Smooth muscle cell (in vitro differentiated cells): ENCODE measurements at regions not wholly inside any gene's neighbourhood (a gene's known extent, or its start where the extent isn't known, plus 50 kb on each side); places are given as distances from the start of the nearest gene placed in this dataset.

Source experiments
- DNase-seq: peaks from one replicate; lab custom pipeline; 2025; ENCODE audit not compliant: unreplicated experiment; lab: John Stamatoyannopoulos, UW
- H2AFZ ChIP-seq: fragments of 200-600 bp; sonication (generic); 2 replicates; pipeline ENCODE4 v1.6.0; 2016; ENCODE audit warnings: antibody characterized with exemption, low read depth, mild to moderate bottlenecking
- H3F3A ChIP-seq: fragments of 200-600 bp; sonication (generic); 2 replicates; pipeline ENCODE4 v1.6.0; 2017; ENCODE audit warnings: antibody characterized with exemption, low read depth
- H3K27ac ChIP-seq: fragments of 200-600 bp; sonication (generic); 2 replicates; pipeline ENCODE4 v1.5.1; 2016; ENCODE audit warnings: low read depth, mild to moderate bottlenecking
- H3K27me3 ChIP-seq: fragments of 200-600 bp; sonication (generic); 2 replicates; pipeline ENCODE4 v1.6.1; 2016; ENCODE audit warnings: low read depth, mild to moderate bottlenecking
- H3K36me3 ChIP-seq: fragments of 200-600 bp; sonication (generic); 2 replicates; pipeline ENCODE4 v1.5.1; 2016; ENCODE audit warnings: low read depth
- H3K4me1 ChIP-seq: fragments of 200-600 bp; sonication (generic); 2 replicates; pipeline ENCODE4 v1.5.1; 2016; ENCODE audit warnings: low read depth
- H3K4me2 ChIP-seq: fragments of 200-600 bp; sonication (generic); 2 replicates; pipeline ENCODE4 v1.6.0; 2016; ENCODE audit warnings: mild to moderate bottlenecking
- H3K4me3 ChIP-seq: fragments of 200-600 bp; sonication (generic); 2 replicates; pipeline ENCODE4 v1.5.1; 2016; ENCODE audit warnings: mild to moderate bottlenecking
- H3K79me2 ChIP-seq: fragments of 200-600 bp; sonication (generic); 2 replicates; pipeline ENCODE4 v1.6.0; 2016; ENCODE audit warnings: low read depth, mild to moderate bottlenecking
- H3K9ac ChIP-seq: fragments of 200-600 bp; sonication (generic); 2 replicates; pipeline ENCODE4 v1.6.0; 2016; ENCODE audit warnings: low read depth
- H3K9me3 ChIP-seq: fragments of 200-600 bp; sonication (generic); replicated peaks from 2 replicates; pipeline ENCODE4 v1.5.1; 2016; ENCODE audit warnings: low read depth
- H4K20me1 ChIP-seq: fragments of 200-600 bp; sonication (generic); 2 replicates; pipeline ENCODE4 v1.6.0; 2016; ENCODE audit warnings: low read depth
- WGBS: methylation state at CpG from one replicate; pipeline ENCODE4 v1.1.7; 2016; ENCODE audit warnings: low lambda C conversion rate; 5-methylcytosine and 5-hydroxymethylcytosine counted together
- TF ChIP-seq, protein P1 (sequence below): fragments of 200-600 bp; sonication (generic); IDR thresholded peaks from 2 replicates; pipeline ENCODE4 v1.5.1; 2017; ENCODE audit warnings: borderline replicate concordance, mild to moderate bottlenecking, antibody characterized with exemption; ENCODE audit not compliant: insufficient read depth, poor library complexity, severe bottlenecking

DNA sequence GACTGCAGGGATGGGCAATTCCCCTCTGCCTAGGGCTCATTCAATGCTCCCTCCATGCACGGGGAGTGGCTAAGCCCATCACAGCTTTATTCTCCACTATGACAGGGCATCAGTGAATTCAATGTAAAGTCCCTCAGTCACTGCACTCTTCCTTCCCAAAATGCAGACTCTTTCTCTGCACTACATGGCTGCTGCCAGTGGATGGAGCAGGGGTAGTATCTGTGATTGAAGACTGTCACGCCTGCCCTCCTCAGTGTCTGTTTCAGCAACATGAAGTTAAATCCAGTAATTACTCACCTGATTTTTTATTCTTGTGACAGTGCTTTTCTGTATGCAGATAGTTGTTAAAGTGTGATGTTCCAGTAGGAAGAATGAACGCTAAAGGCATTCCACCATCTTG is 1323.2 kb downstream of the AMY1C start:
- H3K27ac ChIP-seq, result no peak overlapping the region
- TF ChIP-seq, protein P1, sequence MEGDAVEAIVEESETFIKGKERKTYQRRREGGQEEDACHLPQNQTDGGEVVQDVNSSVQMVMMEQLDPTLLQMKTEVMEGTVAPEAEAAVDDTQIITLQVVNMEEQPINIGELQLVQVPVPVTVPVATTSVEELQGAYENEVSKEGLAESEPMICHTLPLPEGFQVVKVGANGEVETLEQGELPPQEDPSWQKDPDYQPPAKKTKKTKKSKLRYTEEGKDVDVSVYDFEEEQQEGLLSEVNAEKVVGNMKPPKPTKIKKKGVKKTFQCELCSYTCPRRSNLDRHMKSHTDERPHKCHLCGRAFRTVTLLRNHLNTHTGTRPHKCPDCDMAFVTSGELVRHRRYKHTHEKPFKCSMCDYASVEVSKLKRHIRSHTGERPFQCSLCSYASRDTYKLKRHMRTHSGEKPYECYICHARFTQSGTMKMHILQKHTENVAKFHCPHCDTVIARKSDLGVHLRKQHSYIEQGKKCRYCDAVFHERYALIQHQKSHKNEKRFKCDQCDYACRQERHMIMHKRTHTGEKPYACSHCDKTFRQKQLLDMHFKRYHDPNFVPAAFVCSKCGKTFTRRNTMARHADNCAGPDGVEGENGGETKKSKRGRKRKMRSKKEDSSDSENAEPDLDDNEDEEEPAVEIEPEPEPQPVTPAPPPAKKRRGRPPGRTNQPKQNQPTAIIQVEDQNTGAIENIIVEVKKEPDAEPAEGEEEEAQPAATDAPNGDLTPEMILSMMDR, result no peak
- DNase-seq, result no peak
- no peak overlapping the region for H3K4me3 ChIP-seq
- no peaks in the 10 kb centered on the region for H3F3A ChIP-seq
- H3K79me2 ChIP-seq, result no peaks in the 10 kb centered on the region
- H2AFZ ChIP-seq, result no peak overlapping the region
- H3K27me3 ChIP-seq, result no peaks in the 10 kb centered on the region
- no peak overlapping the region for H3K9ac ChIP-seq
- H3K4me2 ChIP-seq, result no peak overlapping the region
- no peaks in the 10 kb centered on the region for H4K20me1 ChIP-seq
- 75% methylated on average over 3 of the region's 3 CpGs for WGBS
- H3K4me1 ChIP-seq, result no peaks in the 10 kb centered on the region
- H3K9me3 ChIP-seq, result no peaks in the 10 kb centered on the region
- H3K36me3 ChIP-seq, result no peaks in the 10 kb centered on the region

DNA sequence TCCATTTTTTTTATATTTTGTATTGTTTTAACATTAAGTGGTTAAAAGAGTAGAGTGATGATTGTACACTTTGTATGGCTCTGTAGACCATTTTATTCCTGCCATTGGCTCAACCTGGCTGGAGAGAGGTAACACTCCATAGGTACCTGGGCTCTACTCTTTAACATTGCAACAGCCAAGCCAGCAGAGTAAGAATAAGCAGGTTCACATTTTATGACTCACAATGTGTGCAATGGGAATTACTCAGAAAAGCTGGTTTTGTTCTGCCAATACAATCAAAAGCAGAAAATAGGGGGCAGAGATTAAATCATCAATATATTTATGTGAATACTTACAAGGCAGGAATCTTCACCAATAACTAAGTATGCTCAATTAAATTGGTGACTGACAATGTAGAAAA is 1324.0 kb downstream of the AMY1C start:
- H3K36me3 ChIP-seq, result no peaks in the 10 kb centered on the region
- no peaks in the 10 kb centered on the region for H3F3A ChIP-seq
- TF ChIP-seq, protein P1, result no peak
- no peaks in the 10 kb centered on the region for H3K79me2 ChIP-seq
- no peaks in the 10 kb centered on the region for H3K4me1 ChIP-seq
- no peak overlapping the region for H3K27ac ChIP-seq
- H3K4me3 ChIP-seq, result no peak overlapping the region
- no peak overlapping the region for H3K4me2 ChIP-seq
- DNase-seq, result no peak
- H3K27me3 ChIP-seq, result no peaks in the 10 kb centered on the region
- H2AFZ ChIP-seq, result no peak overlapping the region
- H4K20me1 ChIP-seq, result no peaks in the 10 kb centered on the region
- no peaks in the 10 kb centered on the region for H3K9me3 ChIP-seq
- H3K9ac ChIP-seq, result no peak overlapping the region

DNA sequence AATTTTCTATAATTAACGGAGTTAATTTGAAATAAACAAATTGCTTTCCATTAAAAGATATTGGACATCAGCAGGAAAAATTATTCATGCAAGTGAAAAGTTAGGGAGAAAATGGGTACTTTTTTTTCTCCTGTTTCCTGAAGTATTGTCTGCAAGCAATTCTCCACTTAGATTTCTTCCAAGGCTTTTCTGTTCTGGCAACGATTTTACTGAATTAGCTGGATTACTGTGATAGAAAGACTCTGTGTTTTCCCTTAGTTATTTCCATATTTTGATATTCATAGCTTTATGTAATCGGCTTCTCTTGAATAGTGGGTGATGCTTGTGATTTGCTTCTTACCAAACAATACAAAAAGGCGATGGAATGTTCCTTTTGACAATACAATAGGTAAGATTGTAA is 1333.9 kb downstream of the AMY1C start:
- Histone ChIP-seq H3K36me3 (no peaks in the 10 kb centered on the region), H3K79me2 (no peaks in the 10 kb centered on the region), H3K27ac (no peak overlapping the region), H3K4me2 (no peak overlapping the region), H3K27me3 (no peaks in the 10 kb centered on the region), H2AFZ (no peak overlapping the region), H3K9ac (no peak overlapping the region), H3K9me3 (no peaks in the 10 kb centered on the region), H4K20me1 (no peaks in the 10 kb centered on the region), H3K4me1 (no peaks in the 10 kb centered on the region), H3F3A (no peaks in the 10 kb centered on the region), H3K4me3 (no peak overlapping the region)
- no peak for DNase-seq
- 85% methylated on average over 4 of the region's 4 CpGs for WGBS
- TF ChIP-seq, protein P1, result no peak

DNA sequence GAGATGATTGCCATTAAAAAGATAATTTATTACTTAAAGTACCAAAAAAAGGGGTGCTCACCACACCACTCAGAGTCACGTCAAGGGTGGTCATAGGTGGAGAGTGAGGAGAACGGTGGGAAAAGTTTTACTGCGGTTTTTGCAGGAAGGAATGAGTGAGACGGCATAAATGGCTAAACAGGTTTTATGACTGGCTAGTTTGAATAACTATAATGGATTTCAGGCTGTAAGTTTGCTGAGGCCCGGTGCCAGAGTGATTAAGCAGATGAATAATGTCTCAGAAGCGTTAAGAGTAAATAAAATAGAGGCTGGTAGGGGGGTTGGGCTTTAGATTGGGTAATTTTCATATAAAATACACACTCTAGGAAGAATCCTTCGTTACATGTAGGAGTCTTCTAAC is 1337.8 kb downstream of the AMY1C start:
- Histone ChIP-seq H3K27me3 (no peaks in the 10 kb centered on the region), H4K20me1 (no peaks in the 10 kb centered on the region), H3K4me1 (no peaks in the 10 kb centered on the region), H3K9ac (no peak overlapping the region), H3K4me2 (no peak overlapping the region), H3K4me3 (no peak overlapping the region), H3K9me3 (no peaks in the 10 kb centered on the region), H2AFZ (no peak overlapping the region), H3K27ac (no peak overlapping the region), H3F3A (no peaks in the 10 kb centered on the region), H3K36me3 (no peaks in the 10 kb centered on the region), H3K79me2 (no peaks in the 10 kb centered on the region)
- TF ChIP-seq, protein P1, result no peak
- WGBS, result 75% methylated on average over 7 of the region's 7 CpGs
- no peak for DNase-seq
